ENCODE measurements at regions not wholly inside any gene's neighbourhood (a gene's known extent, or its start where the extent isn't known, plus 50 kb on each side); places are given as distances from the start of the nearest gene placed in this dataset.
"Not testable (repeated sequence)": the region's sequence is repeated elsewhere in the genome, so short reads cannot be mapped to it uniquely, and the experiment has no call there.

DNA sequence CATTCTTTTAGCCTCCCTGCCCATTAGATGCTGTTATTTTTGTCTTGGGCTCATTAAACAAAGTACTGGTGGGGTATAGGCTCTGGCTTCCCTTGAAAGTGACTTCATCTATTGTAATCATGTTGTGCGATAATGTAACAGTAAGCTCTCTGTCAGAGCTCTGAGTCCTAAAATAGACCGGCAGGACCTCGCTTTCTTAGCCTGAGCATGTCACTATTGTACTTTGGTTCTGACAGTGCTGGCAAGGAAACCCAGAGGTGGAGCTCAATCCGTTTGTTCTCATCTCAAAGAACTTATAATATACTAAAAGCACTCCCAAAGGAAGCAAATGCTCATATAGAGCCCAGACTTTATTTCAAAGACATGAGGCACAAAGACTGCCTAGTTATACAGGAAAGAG, 339.1 kb upstream of the CCNH start:
- no peak for DNase-seq (ENCODE audit: low spot score)

DNA sequence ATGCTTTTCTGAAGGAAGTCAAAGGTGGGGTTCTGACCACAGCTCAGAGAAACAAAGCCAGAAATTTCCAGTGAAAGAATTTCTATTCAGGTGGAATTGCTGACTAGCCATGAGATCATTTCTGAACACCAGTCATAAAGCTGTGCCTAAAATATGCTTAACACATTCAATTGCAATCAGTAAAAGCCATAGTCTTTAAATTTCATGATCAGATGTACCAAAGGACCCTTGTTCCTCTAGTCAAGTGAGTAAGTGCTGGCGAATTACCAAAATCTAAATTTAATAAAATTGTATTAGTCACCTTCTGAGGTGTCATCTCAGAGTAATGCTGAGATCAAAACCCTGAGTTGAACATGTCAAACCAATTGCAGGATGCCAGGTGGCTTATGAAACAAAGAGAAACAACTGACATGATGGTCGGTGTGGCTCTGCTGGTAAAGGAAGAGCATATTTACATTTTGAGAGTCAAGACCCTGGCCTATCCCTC, 334.2 kb upstream of the CCNH start:
- no peak for DNase-seq (ENCODE audit: low spot score)

DNA sequence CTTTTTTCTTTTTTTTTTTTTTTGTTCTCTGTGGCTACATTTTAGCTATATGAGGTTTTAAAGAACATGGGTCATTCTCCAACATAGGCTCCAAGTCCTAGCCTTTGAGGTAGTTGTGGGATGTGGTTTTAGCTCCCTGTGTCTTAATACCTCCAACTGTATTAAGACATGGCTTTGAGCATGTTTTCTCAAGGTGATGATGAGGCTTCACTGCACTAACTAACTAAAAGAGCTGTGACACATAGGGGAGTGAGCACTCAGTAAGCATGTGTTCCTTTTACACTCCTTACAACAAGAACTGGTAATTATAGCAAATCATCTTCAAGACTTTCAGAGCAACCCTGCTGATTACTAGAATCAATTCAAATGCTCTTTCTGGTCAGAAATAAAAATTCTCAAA, 333.6 kb upstream of the CCNH start:
- DNase-seq (ENCODE audit: low spot score): no peak

DNA sequence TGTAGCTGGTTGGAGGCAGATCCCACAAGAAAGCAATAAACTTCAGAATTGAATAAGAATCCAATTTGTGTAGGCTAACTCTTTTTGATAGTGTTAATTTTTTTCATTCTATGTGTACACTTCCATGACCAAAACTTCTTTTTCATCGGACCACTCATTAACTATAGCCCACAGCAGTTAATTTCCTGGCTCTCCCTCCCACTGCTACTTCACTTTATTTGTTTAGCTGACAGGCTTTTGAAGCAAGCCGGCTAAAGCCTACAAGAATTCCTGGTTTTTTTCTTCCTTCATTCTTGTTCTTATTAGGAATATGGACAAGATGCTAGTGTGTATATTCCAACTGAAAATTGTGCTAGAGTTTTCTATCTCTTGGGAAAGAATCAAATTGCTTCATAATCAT, 329.2 kb upstream of the CCNH start:
- no peak for DNase-seq (ENCODE audit: low spot score)

DNA sequence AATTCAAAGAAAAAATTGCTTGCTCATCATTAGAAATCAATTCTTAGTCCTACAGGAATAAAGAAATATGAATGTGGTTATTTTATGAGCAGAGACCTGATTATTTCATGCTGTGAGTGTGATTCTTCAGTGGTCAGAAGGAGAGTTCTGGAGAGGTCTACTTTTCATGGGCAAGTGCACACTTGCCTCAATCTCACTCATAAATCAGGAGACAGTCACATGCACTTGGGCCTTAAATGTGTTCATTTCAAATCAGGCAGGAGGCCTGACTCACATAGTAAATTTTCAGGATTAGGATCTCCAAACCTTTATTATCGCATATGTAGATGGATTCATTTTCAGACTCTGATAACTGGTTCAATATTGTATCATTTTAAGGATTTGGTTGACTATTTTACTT, 323.2 kb upstream of the CCNH start:
- no peak for DNase-seq (ENCODE audit: low spot score)

DNA sequence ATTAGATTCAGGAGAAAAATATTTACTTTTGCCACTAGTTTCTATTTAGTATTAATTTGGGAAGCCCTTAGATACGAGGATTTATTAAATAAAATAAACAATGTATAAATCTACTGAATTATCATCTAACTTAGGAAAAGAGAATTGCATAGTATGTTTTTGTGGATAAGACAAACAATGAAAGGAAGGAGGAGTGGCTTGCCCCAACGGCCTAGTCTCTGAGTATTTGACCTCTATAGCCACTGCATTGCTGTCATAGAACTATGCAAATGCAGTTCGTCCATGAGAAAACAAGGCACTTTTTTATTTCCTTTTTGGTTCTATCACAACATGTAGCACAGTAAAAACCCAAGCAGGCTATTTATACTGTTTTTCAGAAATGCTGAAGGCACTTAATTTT, 321.2 kb upstream of the CCNH start:
- DNase-seq (ENCODE audit: low spot score): no peak

DNA sequence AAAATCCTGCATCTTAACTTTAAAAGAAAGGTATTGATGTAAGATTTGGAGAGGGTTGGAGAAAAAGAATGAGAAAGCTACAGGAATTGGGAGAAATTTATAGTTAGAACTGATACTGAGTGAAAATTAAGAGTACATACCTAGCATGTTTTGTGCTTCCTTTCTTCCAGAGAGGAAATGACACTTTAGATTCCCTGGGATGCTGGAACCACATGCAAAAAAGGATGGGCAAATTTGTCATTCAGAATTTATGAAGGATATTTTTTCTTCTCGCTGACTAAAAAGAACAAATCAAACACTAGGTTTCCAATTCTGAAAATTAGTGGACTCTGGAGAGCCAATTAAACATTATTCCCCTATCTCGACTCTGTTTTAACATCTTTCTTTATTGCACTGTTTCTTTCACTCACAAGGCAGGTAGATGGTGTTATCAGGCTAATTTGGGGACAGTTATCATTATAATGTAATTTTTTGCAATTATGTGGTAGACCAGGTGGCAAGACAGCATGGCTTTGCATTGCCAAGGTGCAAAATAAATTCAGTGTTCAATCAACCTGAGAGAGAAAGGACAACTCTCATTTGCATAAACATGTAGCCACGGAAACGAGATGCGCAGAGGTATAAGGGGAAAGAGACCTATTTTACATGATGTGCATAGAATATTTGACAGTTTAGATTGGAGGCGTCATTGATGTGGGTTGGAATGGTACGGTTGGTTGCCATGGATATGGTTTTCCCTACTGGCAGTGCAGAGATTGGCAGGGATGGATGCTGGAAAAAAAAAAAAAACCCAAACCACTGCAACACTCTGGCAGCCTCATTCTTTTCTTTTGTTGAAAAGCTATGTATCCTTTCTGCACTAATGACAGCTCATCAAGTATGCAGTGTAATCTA, 320.4 kb upstream of the CCNH start:
- DNase-seq (ENCODE audit: low spot score): no peak

DNA sequence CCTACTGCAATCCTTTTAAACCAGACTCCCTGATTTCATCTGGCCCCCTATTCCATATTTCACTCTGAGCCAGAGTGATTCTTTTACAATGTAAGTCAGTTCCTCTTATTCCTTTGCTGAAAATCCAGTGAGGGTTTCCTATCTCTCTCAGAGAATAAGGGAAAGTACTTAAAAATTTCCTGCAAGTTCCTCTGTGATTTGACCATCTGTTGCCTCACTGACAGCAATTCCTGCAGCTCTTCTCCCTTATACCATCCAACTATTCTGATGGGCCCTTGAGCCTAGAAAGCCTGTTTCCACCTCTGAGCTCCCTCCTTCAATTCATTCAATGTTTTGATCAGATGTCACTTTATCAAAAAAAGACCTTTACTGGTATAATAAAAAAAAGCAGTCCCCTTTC, 317.1 kb upstream of the CCNH start:
- no peak for DNase-seq (ENCODE audit: low spot score)

DNA sequence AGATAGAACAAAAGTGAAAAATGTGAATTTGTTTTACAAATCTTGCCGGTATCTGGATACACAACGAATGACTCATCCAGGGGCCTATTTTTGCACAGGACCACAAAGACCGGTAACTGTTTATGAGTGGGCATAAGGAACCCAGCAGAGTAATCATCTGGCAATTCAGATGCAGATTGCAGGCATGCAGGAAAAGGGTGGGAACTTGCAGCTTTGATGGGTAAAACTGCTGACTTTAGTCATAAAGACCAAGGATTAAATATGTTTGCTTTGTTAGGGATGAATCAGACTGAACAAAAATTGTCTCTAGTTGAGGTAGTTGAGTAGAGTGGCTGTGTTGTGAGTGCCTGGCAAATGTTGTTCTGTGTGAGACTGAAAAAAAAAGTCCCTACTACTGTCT, 309.6 kb upstream of the CCNH start:
- DNase-seq (ENCODE audit: low spot score): no peak

DNA sequence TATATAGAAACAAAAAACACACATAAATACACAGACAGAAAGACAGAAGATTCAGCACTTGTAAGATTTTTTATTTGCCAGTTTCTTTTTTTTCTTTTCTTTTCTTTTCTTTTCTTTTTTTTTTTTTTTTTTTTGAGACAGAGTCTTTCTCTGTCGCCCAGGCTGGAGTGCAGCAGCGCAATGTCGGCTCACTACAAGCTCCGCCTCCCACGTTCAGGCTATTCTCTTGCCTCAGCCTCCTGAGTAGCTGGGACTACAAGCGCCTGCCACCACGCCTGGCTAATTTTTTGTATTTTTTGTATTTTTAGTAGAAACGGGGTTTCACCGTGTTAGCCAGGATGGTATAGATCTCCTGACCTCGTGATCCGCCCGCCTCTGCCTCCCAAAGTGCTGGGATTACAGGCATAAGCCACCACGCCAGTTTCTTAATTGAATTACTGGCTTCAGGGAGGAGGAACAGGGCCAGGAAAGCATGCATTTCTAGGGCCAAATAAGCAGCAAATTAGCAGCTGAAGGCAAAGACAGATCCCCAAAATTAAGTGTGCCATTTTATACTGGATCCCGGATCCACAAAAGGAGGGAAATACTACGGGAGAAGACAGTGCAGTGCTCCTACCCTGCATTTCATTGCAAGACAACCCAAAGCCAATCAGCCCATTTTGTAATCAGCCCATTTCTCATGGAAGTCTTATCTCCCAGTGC, 305.6 kb upstream of the CCNH start:
- not testable (repeated sequence) for DNase-seq (ENCODE audit: low spot score)

DNA sequence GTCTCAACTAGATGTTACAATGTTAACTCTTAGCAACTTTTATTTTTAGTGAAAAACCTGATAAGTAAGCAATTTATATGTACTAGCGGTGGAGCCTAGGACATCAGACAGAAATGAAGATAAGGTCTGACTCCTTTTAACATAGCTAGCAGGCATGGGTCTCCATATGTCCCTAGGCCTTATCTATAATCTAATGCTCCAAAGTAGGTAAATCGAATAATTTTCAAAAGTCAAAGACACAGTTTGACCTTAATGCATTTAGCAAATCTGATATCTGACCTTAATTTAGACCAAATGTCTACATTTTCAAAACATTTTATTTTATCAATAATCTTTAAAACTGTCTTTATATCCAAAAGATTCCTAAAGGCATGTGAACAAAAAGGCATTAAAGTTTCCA, 305.0 kb upstream of the CCNH start:
- DNase-seq (ENCODE audit: low spot score): no peak

DNA sequence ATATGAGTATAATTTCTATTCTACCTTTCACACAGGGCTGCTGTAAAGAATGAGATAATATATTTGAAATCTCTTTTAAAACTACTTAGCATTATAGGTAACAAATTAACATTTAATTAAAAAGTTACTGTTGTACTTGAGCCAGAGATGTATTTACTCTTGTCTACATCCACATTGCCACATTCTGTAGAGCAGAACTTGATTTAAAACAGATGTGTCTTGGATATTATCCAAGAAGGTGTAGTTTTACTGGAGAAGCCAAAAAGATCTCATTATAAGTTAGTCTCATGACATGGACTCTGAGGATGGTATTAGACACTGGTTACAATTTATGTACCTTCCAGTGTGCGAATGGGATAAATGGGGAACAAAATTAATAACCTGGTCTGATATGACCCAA, 293.1 kb upstream of the CCNH start:
- DNase-seq (ENCODE audit: low spot score): no peak

DNA sequence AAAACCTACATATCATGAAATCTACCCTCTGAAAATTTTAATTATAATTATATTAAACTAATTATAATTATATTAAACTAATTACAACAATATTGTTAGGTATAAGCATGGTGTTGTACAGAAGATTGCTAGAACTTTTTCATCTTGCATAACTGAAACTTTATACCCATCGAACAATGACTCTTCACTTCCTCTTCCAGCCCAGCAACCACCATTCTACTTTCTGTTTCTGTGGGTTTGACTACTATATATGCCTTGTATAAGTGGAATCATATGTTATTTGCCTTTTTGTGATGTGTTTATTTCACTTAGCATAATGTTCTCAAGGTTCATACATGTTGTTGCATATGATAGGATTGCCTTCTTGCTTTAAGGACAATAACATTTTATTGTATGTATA, 274.2 kb upstream of the CCNH start:
- no peak for DNase-seq (ENCODE audit: low spot score)

DNA sequence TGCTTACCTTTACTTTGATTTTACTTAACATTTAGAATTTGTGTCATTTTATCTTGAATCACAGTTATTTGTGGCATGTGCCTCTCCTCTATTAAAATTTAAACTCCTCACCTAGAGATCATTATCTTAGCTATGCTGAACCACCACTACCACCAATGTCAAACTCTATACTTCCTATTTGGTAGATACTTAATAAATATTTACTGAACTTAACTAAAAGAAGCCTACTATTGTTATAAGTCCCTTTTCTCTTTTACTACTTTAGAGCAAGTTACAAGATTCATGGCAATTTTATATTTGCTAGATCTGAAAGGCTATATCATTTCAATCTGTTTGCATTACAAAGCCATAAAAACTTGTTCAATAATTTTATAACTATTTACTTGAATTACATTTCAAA, 273.3 kb upstream of the CCNH start:
- no peak for DNase-seq (ENCODE audit: low spot score)

DNA sequence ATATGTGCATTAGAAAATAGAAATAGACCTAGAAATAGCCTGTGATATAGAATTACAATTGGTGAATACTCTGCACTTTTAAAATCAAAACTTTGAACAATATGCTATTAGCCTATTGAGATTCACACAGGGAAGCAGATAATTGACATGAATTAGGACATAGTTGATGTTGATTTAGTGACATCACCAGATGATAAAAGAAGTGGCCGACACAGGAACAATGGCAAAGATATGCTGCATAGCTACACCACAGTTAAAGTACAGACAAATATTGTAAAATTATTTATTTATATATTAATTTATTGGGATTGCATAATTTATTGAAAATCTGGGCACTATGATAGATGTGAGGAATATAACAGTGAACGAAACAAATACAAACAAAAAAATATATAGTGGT, 261.5 kb upstream of the CCNH start:
- DNase-seq (ENCODE audit: low spot score): no peak

DNA sequence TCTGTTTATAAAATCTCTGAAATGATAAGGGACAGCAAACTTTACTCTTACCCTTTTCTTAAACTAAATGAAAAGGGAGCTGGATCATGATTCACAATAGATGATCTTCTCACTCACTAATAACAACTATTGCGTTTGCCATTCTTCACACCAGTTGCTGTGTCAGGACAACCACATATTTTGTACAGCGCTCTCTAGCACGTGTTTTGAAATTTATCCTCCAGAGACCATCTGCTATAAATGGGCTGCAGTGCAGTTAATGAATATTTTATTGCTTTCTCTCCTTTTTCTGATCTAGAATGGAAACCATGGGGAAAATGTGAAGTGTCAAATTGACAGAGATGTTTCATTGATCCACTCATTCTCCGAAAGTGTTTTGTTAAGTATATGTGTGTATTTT, 258.4 kb upstream of the CCNH start:
- no peak for DNase-seq (ENCODE audit: low spot score)

DNA sequence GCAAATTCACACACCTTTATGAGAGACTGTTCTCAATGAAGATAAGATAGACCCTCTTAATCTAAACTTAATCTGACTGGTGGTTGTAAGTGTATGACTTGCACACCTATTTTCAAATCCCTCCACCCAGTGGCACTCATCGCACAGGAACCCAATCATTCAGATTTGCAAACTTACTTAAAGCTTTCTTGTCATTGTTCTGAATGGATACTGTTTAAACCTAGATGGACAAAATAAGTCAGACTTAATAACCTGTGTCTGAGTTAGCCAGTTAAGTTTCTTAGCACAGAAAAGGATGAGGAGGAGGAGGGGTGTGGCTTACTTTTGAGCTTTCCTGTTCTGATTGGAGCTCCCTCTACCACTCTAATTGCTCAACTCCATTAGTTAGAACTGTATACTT, 252.4 kb upstream of the CCNH start:
- DNase-seq (ENCODE audit: low spot score): no peak

DNA sequence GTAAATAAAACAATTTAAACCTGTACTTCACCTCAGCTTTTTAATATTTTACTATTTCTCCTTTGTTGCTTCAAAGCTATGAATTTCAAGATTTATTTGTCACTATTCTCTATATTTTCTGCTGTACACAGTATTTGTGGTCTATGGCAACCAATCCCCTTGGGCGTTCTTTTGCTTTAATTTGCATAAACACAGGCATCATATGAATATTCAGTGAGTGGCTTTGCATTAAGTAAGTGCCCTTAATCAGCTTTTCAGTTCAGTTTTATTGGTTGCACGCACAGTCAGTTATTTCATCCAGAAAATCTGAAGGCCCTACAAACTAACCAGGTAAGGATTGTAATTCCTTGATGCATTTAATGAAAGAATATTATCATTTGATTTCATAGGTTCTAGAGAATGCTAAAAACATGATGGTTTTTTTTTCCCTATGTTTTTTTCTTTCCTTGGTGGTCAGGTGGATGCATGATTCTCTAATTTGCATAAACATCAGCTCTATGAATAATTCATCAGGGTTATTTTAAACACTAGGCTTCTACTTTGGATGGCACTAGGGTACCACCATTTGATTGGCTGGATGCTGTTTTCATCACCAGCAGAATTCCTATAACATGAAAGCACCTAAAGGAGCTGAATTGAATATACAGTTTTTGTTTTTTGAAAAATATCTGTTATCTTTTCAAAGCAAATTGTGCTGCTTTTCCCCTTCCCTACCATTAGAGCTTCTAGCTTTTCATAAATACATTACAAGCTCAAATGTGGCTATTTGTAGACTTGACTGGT, 249.2 kb upstream of the CCNH start:
- DNase-seq (ENCODE audit: low spot score): no peak

DNA sequence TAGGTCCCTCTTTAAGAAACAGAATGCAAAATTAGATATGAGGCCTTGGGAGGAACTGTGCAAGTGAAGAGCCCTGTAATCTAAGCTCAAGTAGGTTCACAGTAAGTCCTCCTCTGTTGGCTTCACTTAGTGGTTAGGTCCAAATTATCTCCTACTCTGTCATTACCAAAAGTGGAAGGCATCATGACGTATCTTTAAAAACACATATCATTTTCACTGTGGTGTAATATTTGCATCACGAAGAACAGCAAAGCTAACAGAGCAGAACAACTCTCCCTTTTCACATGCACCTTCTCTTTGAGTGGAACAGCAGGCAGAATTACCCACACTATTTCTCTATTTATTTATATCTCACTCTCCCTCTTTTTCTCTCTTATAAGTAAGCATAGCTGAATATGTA, 240.5 kb upstream of the CCNH start:
- no peak for DNase-seq (ENCODE audit: low spot score)

DNA sequence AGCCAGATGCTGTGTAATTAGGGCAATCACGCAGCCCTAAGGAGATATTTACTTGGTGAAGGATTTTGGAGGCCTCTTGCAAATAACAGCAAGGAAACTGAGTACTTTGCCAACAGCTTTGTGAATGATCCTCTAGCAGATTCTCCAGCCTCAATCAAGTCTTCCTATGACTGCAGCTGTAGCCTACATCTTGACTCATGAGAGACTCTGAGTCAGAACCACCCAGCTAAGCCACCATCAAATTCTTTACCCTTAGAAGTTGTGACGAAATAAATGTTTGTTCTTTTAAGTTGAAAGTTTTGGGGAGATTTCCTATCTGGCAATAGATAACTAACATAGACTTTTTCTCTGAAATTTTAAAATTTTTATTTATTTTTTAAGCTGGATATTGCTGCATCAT, 237.6 kb upstream of the CCNH start:
- no peak for DNase-seq (ENCODE audit: low spot score)

DNA sequence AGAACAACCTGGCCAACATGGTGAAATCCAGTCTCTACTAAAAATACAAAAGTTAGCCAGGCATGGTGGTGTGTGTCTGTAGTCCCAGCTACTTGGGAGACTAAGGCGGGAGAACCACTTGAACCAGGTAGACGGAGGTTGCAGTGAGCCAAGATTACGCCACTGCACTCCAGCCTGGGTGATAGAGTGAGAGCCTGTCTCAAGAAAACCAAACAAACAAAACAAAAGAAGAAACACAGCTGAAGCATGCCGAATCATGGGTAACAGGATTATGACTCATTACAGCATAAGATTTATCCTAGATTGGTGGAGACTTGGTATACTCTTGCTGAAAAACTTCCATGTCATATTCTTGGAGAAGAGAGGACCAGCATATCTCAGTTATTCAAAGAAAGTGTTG, 236.7 kb upstream of the CCNH start:
- no peak for DNase-seq (ENCODE audit: low spot score)

DNA sequence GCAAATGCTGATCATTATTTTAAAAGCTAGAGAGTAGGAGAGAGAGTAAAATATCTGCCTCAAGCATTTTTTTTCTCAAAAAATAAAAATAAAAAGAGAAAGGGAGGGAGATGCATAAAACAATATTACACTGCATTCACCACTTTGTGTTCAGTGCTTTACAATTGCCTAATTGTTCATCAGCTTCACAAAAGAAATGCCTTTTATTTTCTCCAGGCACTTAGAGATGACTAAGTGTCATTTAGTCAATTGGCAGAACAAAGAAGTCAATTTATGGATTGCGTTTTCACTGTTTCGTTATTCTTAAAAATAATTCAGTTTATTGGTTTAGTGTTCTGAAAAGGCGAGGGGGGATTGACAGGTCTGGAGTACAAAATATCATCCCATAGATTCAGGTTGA, 232.5 kb upstream of the CCNH start:
- no peak for DNase-seq (ENCODE audit: low spot score)

DNA sequence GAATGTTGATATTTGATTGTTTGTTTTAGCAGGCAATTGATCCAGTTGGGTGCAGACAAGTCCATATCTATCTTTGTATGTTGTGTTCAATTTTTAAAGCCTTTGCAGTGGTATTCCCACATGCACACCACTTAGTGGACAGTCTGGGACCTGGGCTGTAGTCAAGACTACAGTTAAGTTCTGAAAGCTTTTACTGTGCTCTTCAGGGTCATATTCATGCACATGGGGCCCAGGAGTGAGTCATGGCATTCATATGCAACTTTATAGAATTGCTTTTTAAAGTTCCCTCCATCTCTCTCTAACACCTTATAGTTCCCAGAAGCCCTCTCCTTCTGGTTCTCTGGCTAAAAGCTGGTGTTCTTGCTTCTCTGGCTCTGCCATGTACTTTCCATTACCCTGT, 228.2 kb upstream of the CCNH start:
- DNase-seq (ENCODE audit: low spot score): no peak

Measured in hematopoietic multipotent progenitor cell treated with erythropoietin and hydrocortisone succinate and interleukin-3 and kit ligand, for 17 days (in vitro differentiated cells).